T-helper 1 cell treated with Interleukin-12 subunit alpha and Interleukin-12 subunit beta and Interleukin-4 antibody, amounts not matched to agents 30 ng/mL and 1 ng/mL, for 36 hours (primary cell): ENCODE measurements at regions not wholly inside any gene's neighbourhood (a gene's known extent, or its start where the extent isn't known, plus 50 kb on each side); places are given as distances from the start of the nearest gene placed in this dataset.

Source experiments
- intact Hi-C: fragments of 100-400 bp; cut with micrococcal nuclease; formaldehyde crosslinking; loops from one replicate; pipeline ENCODE4 v1.15.1; 2024

GRCh38 chr3:7793786-7794185 lies 707.8 kb upstream of the LMCD1 start:
- intact Hi-C loops: no loop called here

GRCh38 chr3:7798276-7798675 lies 703.3 kb upstream of the LMCD1 start:
- intact Hi-C loops: no loop called here

- intact Hi-C loops: loop anchor here (1.0 kb wide), 1 partner anchor 311 kb away; no protein-coding TSS in a partner anchor
Measured at GRCh38 chr3:7800006-7800780, 701.4 kb upstream of the LMCD1 start.

GRCh38 chr3:7812490-7812889 lies 689.1 kb upstream of the LMCD1 start:
- intact Hi-C loops: no loop called here

GRCh38 chr3:7813365-7813764 lies 688.3 kb upstream of the LMCD1 start:
- intact Hi-C loops: no loop called here

GRCh38 chr3:7817239-7817638 lies 684.4 kb upstream of the LMCD1 start:
- intact Hi-C loops: no loop called here

- intact Hi-C loops: no loop called here
Measured at GRCh38 chr3:7820969-7821368, 680.7 kb upstream of the LMCD1 start.

GRCh38 chr3:7821858-7822257 lies 679.8 kb upstream of the LMCD1 start:
- intact Hi-C loops: no loop called here

GRCh38 chr3:7841451-7841850 lies 660.2 kb upstream of the LMCD1 start:
- intact Hi-C loops: no loop called here

GRCh38 chr3:7843441-7843840 lies 658.2 kb upstream of the LMCD1 start:
- intact Hi-C loops: no loop called here

- intact Hi-C loops: no loop called here
Measured at GRCh38 chr3:7847021-7847420, 654.6 kb upstream of the LMCD1 start.

- intact Hi-C loops: no loop called here
Measured at GRCh38 chr3:7847521-7847920, 654.1 kb upstream of the LMCD1 start.

- intact Hi-C loops: no loop called here
Measured at GRCh38 chr3:7854266-7854665, 647.4 kb upstream of the LMCD1 start.

- intact Hi-C loops: no loop called here
Measured at GRCh38 chr3:7854721-7855120, 646.9 kb upstream of the LMCD1 start.

GRCh38 chr3:7865611-7866010 lies 636.0 kb upstream of the LMCD1 start:
- intact Hi-C loops: no loop called here

GRCh38 chr3:7867587-7867986 lies 634.0 kb upstream of the LMCD1 start:
- intact Hi-C loops: no loop called here

GRCh38 chr3:7871003-7871560 lies 630.5 kb upstream of the LMCD1 start:
- intact Hi-C loops: no loop called here

GRCh38 chr3:7874116-7874515 lies 627.5 kb upstream of the LMCD1 start:
- intact Hi-C loops: no loop called here

- intact Hi-C loops: no loop called here
Measured at GRCh38 chr3:7875925-7876324, 625.7 kb upstream of the LMCD1 start.

GRCh38 chr3:7876741-7877297 lies 624.8 kb upstream of the LMCD1 start:
- intact Hi-C loops: no loop called here

- intact Hi-C loops: no loop called here
Measured at GRCh38 chr3:7877312-7877711, 624.3 kb upstream of the LMCD1 start.

- intact Hi-C loops: no loop called here
Measured at GRCh38 chr3:7879572-7879971, 622.1 kb upstream of the LMCD1 start.

GRCh38 chr3:7881946-7882345 lies 619.7 kb upstream of the LMCD1 start:
- intact Hi-C loops: no loop called here
